Pancreas (tissue), 10 donors: ENCODE measurements at regions not wholly inside any gene's neighbourhood (a gene's known extent, or its start where the extent isn't known, plus 50 kb on each side); places are given as distances from the start of the nearest gene placed in this dataset.

Experiments used
- ATAC-seq, 4 donors: fragments of 200-7000 bp; cut with Tn5 transposase; one replicate each; pipeline versions ENCODE4 v1.8.0 to v1.9.1; 2020; ENCODE audit warnings: mild to moderate bottlenecking in 4 of 4, moderate library complexity in 4 of 4
- DNase-seq, 6 donors: peaks; one replicate each; pipeline ENCODE4 v3.0.0-alpha.2; 2020
- FAIRE-seq: peaks from 2 replicates; lab custom pipeline; 2012; peaks lifted over from hg19 to GRCh38; lab: Jason Lieb, UNC
- H3K27ac ChIP-seq, 4 donors: fragments of 200-600 bp; sonication (generic); 1 replicate in 3 of 4; 2 replicates in 1 of 4; pipeline versions ENCODE4 v1.5.0 to v1.8.0; 2020
- H3K27me3 ChIP-seq, 4 donors: fragments of 200-600 bp; one replicate each; pipeline ENCODE4 v1.8.0; 2021
- H3K36me3 ChIP-seq, 3 donors: fragments of 200-600 bp; sonication (generic) in 1 of 3; one replicate each; pipeline versions ENCODE4 v1.5.0 to v1.8.0; 2020 to 2021
- H3K4me1 ChIP-seq, 3 donors: fragments of 200-600 bp; one replicate each; pipeline ENCODE4 v1.8.0; 2021
- H3K4me3 ChIP-seq, 4 donors: fragments of 200-600 bp; sonication (generic) in 2 of 4; one replicate each; pipeline versions ENCODE4 v1.5.0 to v1.8.0; 2020 to 2021
- H3K9me3 ChIP-seq, 4 donors: fragments of 200-600 bp; one replicate each; pipeline ENCODE4 v1.8.0; 2021
- WGBS, 2 donors: extraction: QIAGEN DNeasy Blood & Tissue Kit; methylation state at CpG; one replicate each; pipeline ENCODE4 v1.1.7; 2013; 5-methylcytosine and 5-hydroxymethylcytosine counted together
- intact Hi-C, 3 donors: fragments of 100-400 bp; cut with DNase I; formaldehyde crosslinking; loops; one replicate each; pipeline versions ENCODE4 v1.11.1 to v1.14.2; 2022
- TF ChIP-seq, protein P1 (sequence below), 4 donors: fragments of 200-600 bp; sonication (generic) in 3 of 4; IDR thresholded peaks; one replicate each; pipeline versions ENCODE4 v1.5.0 to v1.8.0; 2021; ENCODE audit warnings: antibody characterized with exemption in 4 of 4
- donor health status: healthy with polysubstance abuse.
- donor health status: DM: no; HTN: no; CAD: no; lungs with moderate emphysema.
- donor health status: DM: no; HTN: no; CAD: no.
- donor health status: control.
- donor health status: control.
- donor health status: Bipolar disorder and iron deficiency.
- donor health status: DM: yes; HTN: yes; CAD: no.
- donor health status: DM: no; HTN: no; CAD: no.
- donor health status: DM: no; HTN: no; CAD: no.
- donor health status: DM: yes; HTN: yes; CAD: no.

DNA sequence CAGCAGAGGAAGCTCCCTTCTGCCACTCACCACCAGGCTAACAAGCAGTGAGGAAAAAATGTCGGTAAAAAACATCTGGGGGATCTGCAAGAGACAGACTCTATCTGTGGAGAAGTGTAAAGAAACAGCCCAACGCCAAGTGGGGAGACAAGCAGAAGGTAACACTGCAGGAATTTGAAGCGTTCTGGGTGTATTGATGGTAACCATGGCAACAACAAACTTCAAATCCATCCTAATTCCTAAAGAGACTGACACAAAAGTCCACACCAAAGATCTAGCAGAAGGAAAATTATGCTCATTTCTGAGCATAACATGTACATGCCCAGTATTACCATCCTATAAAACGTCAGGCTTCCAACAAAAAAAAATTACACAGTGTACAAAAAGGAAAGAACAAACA lies 449.3 kb downstream of the GABRB3 start:
- no peak for ATAC-seq
- 37 to 40% methylated on average over 4 of the region's 4 CpGs for WGBS, 2 donors

GRCh38 chr15:26318689-26319088 lies 454.2 kb downstream of the GABRB3 start:
- FAIRE-seq (no peak), DNase-seq (no peak), ATAC-seq (no peak)
- H3K9me3 ChIP-seq: no peaks in the 10 kb centered on the region
- no peaks in the 10 kb centered on the region for H3K36me3 ChIP-seq
- no peak overlapping the region for H3K4me3 ChIP-seq
- WGBS, 2 donors: 60 to 67% methylated on average over 1 of the region's 1 CpG
- intact Hi-C loops: no loop called here
- TF ChIP-seq, protein P1, sequence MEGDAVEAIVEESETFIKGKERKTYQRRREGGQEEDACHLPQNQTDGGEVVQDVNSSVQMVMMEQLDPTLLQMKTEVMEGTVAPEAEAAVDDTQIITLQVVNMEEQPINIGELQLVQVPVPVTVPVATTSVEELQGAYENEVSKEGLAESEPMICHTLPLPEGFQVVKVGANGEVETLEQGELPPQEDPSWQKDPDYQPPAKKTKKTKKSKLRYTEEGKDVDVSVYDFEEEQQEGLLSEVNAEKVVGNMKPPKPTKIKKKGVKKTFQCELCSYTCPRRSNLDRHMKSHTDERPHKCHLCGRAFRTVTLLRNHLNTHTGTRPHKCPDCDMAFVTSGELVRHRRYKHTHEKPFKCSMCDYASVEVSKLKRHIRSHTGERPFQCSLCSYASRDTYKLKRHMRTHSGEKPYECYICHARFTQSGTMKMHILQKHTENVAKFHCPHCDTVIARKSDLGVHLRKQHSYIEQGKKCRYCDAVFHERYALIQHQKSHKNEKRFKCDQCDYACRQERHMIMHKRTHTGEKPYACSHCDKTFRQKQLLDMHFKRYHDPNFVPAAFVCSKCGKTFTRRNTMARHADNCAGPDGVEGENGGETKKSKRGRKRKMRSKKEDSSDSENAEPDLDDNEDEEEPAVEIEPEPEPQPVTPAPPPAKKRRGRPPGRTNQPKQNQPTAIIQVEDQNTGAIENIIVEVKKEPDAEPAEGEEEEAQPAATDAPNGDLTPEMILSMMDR (IDR thresholded peaks at IDR 0.05): no peak
- no peak overlapping the region for H3K27ac ChIP-seq
- no peaks in the 10 kb centered on the region for H3K4me1 ChIP-seq
- no peaks in the 10 kb centered on the region for H3K27me3 ChIP-seq

More for the DNA sequence above, 449.3 kb downstream of the GABRB3 start:
- Histone ChIP-seq H3K4me3 (no peak overlapping the region), H3K36me3 (no peaks in the 10 kb centered on the region), H3K9me3 (no peaks in the 10 kb centered on the region), H3K27me3 (peaks cover 0 to 2% (median 0%) of the 10 kb centered on the region in 4 donors), H3K27ac (no peak overlapping the region), H3K4me1 (no peaks in the 10 kb centered on the region)
- no peak for DNase-seq
- FAIRE-seq: no peak
- intact Hi-C loops: no loop called here
- TF ChIP-seq, protein P1 (IDR thresholded peaks at IDR 0.05): no peak

GRCh38 chr15:26314577-26314976 lies 451.4 kb upstream of the ATP10A start:
- ATAC-seq: no peak
- TF ChIP-seq, protein P1 (IDR thresholded peaks at IDR 0.05): no peak
- H3K4me3 ChIP-seq: no peak overlapping the region
- 51 to 65% methylated on average over 4 of the region's 4 CpGs for WGBS, 2 donors
- no peak overlapping the region for H3K27ac ChIP-seq
- H3K27me3 ChIP-seq: peaks cover 0 to 4% (median 0%) of the 10 kb centered on the region in 4 donors
- no peaks in the 10 kb centered on the region for H3K4me1 ChIP-seq
- DNase-seq: no peak
- no peak for FAIRE-seq
- intact Hi-C loops: no loop called here
- no peaks in the 10 kb centered on the region for H3K36me3 ChIP-seq
- no peaks in the 10 kb centered on the region for H3K9me3 ChIP-seq

DNA sequence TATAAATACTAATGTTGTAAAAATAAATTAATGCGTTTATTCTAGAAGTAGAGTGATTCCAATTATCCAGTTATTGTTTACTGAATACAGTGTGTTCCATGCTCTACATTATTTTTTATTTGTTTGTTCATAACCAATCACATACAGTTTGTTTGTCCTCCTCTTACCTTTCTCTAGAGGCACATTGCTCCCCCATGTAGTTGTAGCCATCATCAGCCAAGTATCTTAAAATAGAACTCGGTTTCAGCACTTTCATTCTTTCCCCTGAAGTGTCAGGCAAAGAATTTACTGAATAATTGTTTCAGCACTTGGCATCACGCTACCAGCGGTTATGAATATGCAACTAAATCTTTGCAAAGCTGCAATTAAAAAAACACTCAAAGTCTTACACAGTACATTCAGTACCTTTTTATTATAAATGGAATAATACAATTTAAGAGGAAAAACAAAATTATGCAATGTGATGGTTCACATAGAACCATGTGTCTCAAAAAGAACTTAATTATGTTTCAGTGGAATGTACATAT lies 448.6 kb upstream of the ATP10A start:
- intact Hi-C loops: no loop called here
- FAIRE-seq (no peak), DNase-seq (no peak), ATAC-seq (no peak)
- TF ChIP-seq, protein P1 (IDR thresholded peaks at IDR 0.05): no peak
- Histone ChIP-seq H3K4me3 (no peak overlapping the region), H3K9me3 (no peaks in the 10 kb centered on the region), H3K27me3 (peaks cover 0 to 4% (median 0%) of the 10 kb centered on the region in 4 donors), H3K4me1 (no peaks in the 10 kb centered on the region), H3K27ac (no peak overlapping the region), H3K36me3 (no peaks in the 10 kb centered on the region)
- WGBS, 2 donors: 63 to 77% methylated on average over 4 of the region's 4 CpGs

- H3K9me3 ChIP-seq: no peaks in the 10 kb centered on the region
- no peaks in the 10 kb centered on the region for H3K36me3 ChIP-seq
- TF ChIP-seq, protein P1 (IDR thresholded peaks at IDR 0.05): no peak
- H3K4me1 ChIP-seq: no peaks in the 10 kb centered on the region
- 64 to 71% methylated on average over 10 of the region's 10 CpGs for WGBS, 2 donors
- FAIRE-seq: no peak
- H3K27me3 ChIP-seq: peaks cover 0 to 3% (median 0%) of the 10 kb centered on the region in 4 donors
- no peak for DNase-seq
- H3K4me3 ChIP-seq: no peak overlapping the region
- ATAC-seq: no peak
- intact Hi-C loops: no loop called here
- H3K27ac ChIP-seq: no peak overlapping the region
Observed at GRCh38 chr15:26298659-26299170, 435.6 kb upstream of the ATP10A start.
